Body of pancreas (tissue), 4 donors: ENCODE measurements at regions not wholly inside any gene's neighbourhood (a gene's known extent, or its start where the extent isn't known, plus 50 kb on each side); places are given as distances from the start of the nearest gene placed in this dataset.

Experiments used
- CTCF ChIP-seq, 7 experiments: fragments of 450-650 bp in 4 of 7; fragments of 200-600 bp in 3 of 7; sonication (generic) in 3 of 7; IDR thresholded peaks; one replicate each; pipeline ENCODE4 v1.5.1; 2016 to 2019; ENCODE audit warnings: antibody characterized with exemption in 7 of 7
- POLR2A ChIP-seq, 3 donors: fragments of 450-650 bp; IDR thresholded peaks; one replicate each; pipeline ENCODE4 v1.6.1; 2016; ENCODE audit warnings: antibody characterized with exemption in 3 of 3, mild to moderate bottlenecking in 2 of 3

GRCh38 chr3:10638466-10638865 is 133.1 kb upstream of the ATP2B2 start:
- TF ChIP-seq CTCF (IDR thresholded peaks at IDR 0.05) (no peak), POLR2A (IDR thresholded peaks at IDR 0.05) (no peak)
